ENCODE measurements at regions not wholly inside any gene's neighbourhood (a gene's known extent, or its start where the extent isn't known, plus 50 kb on each side); places are given as distances from the start of the nearest gene placed in this dataset.

DNA sequence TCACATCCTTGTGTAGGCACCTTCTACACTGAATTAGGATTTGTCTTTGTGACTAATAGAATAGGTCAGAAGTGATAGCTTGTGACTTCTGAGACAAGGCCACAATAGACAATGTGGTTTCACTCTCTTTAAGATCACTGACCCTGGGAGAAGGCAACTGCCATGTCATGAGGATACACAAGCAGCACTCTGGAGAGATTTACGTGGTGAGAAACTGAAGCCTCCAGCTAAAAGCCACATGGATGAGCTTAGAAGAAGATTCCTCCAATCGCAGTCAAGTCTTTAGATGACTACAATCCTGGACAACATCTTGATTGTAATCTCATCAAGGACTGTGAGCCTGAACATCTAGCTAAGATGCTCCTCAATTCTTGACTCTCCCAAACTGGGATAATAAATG, 206.6 kb downstream of the ESM1 start:
- no peak for DNase-seq
- intact Hi-C loops (cut with DNase I): no loop called here

DNA sequence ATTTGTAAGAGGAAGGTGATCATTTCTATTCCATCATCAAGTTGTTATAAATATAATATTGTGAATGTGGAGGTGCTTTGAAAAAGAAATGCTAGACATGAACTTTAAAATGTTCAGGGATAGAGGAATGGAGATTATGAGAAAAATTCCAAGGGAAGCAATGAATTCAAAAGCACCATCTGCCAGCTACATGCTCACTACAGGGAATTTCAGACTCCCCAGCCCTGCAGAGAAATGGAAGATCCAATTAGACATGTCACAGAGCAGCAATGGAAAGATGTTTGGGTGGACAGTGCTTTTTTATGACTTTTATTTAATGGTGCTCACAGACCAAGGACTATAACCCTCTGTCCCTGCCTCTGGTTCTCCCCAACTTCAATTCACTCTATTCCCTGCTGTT, 209.7 kb downstream of the ESM1 start:
- intact Hi-C loops (cut with DNase I): no loop called here
- no peak for DNase-seq

DNA sequence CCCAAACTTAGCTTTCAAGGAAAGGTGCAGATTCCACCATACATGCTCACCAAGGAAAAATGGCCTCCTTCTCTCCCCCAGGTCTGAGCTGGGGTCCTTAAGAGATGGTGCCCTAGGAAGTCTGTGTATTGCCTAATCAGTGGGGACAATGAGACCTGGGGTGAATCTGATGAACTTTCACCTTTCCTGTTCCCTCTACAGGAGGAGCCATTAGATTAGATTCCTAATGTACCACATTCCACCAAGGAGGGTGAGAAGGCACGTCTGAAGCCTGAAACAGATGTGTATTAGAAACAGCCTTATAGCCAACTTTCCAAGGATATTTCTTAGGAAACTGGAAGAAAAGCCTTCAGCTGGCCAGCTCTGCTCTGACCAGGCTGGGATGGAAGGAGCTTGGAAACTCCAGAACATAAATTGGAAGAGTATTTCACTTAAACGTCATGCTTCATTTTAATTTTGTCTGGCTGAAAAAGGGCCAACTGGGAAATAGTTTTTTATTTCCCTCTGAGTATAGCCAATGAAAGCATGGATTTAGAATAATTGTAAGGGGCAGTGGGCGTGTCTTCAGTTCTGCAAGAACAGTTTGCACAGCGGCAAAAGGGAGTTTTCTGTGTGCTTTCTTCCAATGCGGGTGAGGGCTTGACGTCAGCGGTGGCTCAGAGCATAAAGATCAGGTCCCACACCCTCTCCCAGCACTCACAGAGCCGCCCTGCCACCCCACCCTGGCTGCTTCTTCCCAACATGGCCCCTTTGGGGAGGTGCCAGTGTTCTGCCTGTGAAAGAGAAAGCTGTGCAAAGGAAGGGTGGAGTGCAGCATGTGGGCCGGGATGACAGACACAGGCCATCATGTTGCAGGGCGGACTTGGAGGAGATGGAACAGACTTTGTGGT, 210.9 kb downstream of the ESM1 start:
- DNase-seq: peak in 3 of 10 donors; percentile 20 to 84 (median 78)
- intact Hi-C loops (cut with DNase I): no loop called here

DNA sequence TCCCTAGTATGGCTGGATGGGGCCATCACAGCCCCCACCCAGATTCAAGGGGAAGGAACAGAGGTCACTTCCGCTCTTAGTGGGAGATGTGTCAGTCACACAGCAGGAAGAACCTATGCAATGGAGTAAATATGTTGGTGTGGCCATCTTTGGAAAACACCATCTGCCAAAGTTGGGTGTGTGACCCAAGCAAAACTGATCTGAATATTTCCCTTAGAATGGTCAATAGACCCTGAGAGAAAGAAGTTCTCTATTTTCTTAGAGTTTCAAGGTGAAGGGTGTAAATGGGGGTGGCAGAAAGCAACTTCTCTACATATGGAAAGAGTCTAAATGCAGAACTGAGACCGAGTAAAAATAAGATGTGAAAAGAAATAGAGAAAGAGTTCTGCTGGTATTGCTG, 212.7 kb downstream of the ESM1 start:
- intact Hi-C loops (cut with DNase I): no loop called here
- no peak for DNase-seq

DNA sequence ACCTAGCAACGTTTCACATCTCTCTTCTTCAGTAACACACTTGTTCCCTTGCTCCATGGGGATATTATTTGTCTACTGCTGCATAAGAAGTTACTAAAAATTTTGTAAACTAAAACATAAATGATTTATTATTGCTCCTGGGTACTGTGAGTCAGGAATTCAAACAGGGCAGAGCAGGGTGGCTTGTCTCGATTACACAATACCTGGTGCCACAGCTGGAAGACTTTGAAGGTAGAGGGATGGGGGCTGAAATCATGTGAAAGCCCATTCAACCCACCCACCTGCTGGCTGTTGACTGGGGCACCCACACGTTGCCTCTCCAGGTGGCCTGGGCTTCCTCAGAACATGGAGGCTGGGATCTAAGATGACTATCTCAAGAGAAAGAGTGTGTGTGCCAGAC, 213.2 kb downstream of the ESM1 start:
- intact Hi-C loops (cut with DNase I): no loop called here
- DNase-seq: no peak

DNA sequence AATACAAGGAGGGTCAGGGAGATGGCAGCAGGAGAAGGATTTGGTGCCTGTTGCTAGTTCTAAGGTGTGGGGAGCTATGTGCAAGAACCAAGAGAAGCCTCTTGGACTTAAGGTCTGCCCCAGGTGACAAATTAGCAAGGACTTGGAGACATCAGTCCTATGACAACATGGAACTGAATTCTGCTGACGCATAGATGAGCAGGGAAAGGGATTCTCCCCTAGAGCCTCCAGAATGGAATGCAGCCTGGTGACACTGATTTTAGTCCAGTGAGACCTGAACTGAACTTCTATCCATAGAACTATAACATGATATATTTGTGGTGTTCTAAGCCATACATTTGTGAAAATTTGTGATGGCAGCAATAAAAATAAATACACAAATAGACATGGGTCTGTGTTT, 215.6 kb downstream of the ESM1 start:
- intact Hi-C loops (cut with DNase I): loop anchor here (10.0 kb wide), 1 partner anchor 255 kb away; the partner anchor contains the start of gene SNX18
- DNase-seq: no peak

DNA sequence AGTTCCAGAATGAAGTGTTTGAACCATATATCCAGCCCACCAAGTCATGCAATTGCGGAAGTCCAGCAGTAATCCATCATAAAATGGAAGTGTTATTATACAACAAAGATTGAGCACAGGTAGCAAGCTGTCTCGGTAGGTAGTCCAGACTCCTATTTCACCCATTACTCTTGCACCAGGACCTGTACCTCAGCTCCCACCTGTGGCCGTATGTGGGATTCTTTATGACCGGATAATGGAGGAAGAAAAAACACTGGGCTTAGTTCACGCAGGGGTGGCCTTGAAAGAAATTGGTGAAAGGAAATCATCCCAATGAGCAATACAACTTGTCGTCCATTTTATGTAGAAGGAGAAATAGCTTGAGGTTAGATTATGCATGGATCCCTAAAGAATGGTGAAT, 216.3 kb downstream of the ESM1 start:
- intact Hi-C loops (cut with DNase I): loop anchor here (10.0 kb wide), 1 partner anchor 254 kb away; the partner anchor contains the start of gene SNX18
- no peak for DNase-seq

DNA sequence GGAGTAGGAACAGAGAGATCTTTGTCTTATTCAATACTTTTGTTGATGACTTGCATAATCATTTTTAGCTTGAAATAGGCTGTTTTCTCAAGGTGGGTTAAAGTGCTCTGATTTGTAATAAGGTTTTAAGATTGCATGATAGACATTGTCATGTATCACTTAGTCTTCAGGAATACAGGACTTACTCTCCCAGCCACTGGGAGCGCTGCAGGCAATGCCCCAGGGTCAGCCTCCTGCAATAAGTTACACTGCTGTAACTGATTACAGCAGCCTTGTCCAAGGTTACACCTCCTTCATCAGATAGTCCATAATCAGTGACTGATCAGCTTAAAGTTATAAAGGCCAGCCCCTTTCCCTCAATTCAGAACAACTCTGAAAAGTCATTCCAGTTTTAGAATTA, 218.6 kb downstream of the ESM1 start:
- DNase-seq: peak in 1 of 10 donors; percentile 11
- intact Hi-C loops (cut with DNase I): loop anchor here (10.0 kb wide), 1 partner anchor 252 kb away; the partner anchor contains the start of gene SNX18

DNA sequence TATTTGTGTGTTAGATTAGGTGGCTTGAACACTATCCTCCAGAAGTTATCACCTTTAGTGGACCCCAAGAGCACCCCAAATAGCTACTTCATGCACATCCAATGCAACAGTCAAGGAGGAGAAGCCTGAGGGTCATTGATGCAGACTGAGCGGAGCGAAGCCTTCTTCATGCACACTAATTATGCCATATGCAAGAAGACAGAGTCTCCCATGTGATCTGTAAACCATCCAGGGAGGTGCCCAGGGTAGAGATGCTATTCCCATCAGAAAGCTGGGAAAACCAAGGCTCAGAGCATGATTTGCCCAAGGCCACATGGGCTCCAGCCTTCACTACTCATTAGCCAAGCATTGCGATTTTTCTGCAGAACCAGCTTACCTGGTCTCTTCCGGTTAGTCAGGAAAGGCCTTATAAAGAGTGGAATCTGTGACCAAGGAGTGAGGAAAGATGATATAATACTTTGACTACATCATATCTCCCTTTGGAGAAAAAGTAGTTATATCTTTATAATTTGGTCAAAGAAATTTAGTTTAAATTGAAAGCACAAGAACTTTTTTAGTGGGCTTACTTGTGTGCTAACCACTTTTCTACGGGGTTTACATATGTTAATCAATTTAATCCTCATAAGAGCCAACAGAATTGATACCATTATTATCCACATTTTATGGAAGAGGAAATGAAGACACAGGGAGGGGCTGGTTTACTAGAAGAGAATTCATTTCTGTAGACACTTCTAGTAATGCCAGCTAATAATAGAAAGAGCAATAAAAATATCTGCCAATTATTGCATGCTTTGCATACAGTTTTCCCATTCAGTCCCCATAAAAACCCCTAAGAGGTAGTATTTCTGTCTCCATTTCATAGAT, 220.0 kb downstream of the ESM1 start:
- DNase-seq: no peak
- intact Hi-C loops (cut with DNase I): loop anchor here (10.0 kb wide), 1 partner anchor 251 kb away; the partner anchor contains the start of gene SNX18

DNA sequence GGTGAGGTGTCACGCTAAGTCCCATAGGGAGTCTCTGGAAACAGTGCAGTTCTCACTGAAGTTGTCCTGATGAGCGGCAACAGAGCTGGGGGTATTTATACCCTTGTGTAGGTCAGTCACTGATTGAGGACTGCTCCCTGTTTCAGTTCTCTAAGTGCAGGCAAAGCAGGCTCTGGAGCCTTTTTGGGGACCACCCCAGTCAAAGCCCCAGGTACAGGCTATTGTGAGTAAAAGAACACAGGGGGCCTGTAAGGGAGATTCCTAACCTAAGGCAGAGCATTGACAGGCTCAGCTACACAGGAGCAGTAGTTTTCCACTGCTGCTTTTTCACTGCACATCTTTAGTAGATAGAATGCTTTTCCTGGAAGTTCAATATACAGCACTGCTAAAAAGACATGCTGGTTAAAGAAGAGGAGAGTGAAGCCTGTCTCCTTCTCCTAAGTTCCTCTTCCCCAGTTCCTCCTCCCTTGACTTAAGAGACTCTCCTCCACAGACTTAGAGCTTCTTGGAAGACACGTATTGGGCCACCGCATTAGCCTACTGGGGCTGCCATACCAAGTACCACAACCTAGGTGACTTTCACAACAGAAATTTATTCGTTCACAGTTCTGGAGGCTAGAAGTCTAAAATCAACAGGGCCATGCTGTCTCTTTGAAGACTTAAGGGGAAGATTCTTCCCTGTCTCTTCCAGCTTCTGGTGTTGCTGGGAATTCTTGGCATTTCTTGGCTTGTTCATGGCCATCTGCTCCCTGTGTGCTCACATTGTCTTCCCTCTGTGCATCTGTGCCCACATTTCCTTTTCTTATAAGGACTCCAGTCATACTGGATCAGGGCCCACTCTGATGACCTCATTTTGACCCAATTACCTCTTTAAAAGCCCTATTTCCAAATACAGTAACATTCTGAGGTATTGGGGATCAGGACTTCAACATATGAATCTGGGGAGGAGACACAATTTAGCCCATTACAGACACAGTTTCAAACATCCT, 221.0 kb downstream of the ESM1 start:
- intact Hi-C loops (cut with DNase I): loop anchor here (10.0 kb wide), 1 partner anchor 250 kb away; the partner anchor contains the start of gene SNX18
- no peak for DNase-seq

DNA sequence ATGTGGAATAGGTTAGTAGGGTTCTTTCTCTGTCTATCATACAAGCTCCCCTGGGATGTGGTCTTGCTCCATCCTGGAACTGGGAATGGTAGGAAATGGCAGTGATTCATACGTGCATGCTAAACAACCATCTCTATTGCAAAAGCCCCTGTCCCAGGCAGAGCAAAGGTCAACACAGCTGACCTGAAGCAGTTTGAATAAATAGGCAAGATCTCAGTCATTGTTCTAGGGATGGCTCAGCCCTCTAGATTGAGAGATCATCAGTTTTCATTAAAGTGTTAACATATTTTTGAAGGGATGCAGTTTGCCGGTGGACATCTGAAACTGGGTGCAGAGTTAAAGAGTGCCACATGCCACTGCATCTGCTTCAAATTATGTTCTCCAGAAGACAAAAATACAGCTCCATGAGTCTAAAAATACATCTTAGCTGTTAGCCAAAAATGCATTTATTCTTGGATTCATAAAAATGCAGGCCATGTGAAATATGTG, 224.1 kb downstream of the ESM1 start:
- DNase-seq: peak in 1 of 10 donors; percentile 12
- intact Hi-C loops (cut with DNase I): loop anchor here (10.0 kb wide), 1 partner anchor 246 kb away; the partner anchor contains the start of gene SNX18

DNA sequence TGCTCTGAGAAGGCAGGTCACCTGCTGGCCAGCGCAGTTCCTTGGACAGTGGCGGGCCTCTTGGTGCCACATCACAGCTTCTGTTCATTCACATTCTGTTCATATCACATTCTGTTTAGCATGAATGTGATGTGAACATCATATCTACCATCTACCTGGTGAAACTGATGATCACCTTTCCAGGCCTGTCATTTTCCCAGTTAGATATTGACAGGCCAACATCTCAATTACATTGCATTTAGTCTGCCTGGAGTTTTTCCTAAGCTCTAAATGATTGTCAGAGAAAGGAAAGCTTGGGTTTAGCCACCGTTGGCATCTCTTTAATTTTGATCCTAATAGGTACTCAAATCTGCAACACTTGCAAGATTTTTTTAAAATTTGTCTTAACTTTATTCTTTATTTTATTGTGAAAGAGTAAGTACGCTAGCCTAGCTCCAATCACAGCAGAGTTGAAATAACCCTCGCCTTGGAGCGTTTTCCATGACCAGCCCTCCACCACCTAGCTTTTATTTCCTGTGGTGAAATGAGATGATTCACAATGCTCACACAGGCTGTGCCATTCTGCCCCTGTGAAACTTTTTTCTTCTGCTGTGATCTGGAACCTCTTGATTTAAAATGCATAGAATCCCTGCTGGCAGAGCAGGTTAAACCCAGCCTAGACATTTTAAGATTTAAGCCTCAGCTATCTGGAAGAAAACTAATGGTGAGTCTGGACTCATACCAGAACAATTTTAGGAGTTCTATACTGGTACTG, 225.0 kb downstream of the ESM1 start:
- intact Hi-C loops (cut with DNase I): loop anchor here (10.0 kb wide), 1 partner anchor 246 kb away; the partner anchor contains the start of gene SNX18
- no peak for DNase-seq

DNA sequence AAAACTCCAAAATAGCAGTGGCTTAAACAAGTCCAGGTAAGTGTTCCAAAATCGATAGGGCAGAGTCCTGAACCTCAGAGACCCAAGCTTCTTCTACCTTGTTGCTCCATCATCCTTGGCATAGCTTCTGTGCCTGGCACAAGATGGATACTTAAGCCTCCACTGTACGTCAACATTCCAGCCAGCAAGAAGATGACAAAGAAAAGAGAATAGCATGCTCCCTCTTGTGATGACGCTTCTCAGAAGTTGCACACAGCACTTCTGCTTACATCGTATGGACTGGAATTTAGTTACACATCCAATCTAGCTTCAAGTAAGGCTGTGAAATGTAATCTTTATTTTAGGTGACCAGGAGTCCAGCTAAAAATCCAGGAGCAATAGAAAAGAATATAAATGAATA, 227.4 kb downstream of the ESM1 start:
- DNase-seq: no peak
- intact Hi-C loops (cut with DNase I): no loop called here

DNA sequence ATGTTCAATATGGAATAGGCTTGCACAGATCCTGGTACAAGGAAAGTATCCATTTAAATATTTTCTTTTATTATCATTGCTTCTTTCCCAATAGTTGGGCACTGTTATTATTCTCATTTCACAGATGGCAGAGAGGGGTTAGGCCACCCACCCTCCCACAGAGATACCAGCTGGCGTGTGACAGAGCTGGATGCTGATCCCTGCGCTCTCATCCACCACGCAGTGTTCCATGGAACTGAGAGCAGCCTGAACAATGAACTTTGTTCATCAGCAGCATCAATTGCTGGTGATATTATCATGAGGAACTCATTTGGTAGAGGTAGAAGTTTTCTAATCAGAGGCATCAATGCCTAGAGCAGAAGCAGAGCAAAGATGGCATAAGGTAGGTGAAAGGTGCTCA, 227.9 kb downstream of the ESM1 start:
- intact Hi-C loops (cut with DNase I): no loop called here
- DNase-seq: peak in 4 of 10 donors; percentile 18 to 88 (median 30)

DNA sequence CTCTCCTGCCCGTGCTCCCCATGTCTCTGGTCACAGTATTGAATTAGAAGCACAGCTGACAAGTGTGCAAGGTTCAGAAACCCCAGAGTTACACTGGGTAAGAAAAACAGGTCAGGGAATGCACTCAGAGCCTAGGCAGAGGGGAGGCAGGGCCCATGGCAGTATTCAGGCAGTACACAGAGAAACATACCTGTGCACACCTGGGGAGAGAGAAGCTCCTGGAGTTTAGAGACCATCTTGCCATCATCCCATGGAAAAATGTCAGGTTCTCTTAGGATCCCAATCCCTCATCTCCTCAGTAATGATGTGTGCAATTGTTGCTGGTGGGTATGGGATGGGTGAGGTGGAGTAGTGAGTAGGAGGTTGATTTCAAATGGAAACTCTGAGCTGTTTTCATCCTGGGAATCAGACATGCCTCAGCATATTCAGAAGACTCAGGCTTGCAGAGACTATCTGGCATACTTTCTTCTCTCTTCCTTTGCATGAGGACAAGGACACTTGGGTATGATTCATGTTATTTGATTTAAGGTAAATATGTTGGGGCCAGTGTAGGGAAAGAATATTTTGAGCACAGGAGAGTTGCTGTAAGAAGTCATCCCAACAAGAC, 228.5 kb downstream of the ESM1 start:
- intact Hi-C loops (cut with DNase I): no loop called here
- DNase-seq: no peak

DNA sequence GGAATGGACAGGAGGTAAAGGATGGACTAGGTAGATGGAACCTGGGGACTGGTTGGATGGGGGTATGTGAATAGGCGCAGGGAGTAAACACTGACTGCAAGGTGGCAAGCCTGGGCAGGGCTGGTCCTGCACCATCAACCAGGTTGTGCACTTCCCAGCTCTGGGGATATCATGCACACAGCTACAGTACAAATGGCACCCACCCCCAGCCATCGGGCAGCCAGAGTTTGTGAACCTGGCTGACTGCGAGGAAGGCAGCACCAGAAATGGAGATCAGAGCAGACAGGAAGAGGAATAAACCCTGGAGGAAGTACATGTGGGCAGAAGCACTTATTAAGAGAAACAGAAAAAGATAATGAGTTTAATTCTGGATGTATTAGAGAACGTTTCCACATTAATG, 229.1 kb downstream of the ESM1 start:
- DNase-seq: no peak
- intact Hi-C loops (cut with DNase I): no loop called here

DNA sequence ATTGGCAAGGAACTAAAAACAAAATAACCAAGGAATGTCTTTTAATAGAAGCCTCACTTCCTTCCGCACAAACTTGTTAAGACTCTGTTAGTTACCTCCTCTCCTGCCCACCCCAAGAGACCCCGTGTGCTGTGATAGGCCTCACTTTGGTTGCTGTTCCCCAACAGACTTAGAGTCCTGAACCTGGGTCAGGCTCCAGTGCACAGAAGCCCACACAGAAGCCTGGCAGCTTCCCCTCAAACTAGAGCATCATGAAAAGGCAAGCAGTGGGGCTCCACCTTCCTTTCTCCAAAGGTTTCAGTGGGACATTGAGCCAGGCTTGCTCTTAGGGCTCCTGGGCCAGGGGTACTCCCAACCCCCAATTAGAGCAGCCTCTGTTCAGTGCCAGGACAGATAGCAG, 230.5 kb downstream of the ESM1 start:
- intact Hi-C loops (cut with DNase I): no loop called here
- no peak for DNase-seq

DNA sequence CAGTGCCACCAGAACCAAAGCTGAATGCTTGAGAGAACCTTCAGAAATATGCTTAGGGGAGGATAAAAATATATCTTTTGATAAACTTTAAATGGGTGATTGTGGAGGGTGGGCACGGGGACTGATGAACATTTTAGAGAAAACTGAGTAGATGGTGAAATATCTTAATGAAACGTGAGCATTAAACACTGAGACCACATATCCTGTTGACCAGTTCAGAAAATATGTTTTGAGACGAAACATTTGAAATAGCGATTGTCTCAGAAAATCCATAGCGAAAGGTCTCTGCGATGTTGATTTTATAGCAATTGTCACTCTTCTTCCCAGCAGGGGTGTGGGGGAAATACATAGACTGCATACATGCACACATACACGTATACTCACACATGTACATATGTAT, 231.0 kb downstream of the ESM1 start:
- no peak for DNase-seq
- intact Hi-C loops (cut with DNase I): no loop called here

DNA sequence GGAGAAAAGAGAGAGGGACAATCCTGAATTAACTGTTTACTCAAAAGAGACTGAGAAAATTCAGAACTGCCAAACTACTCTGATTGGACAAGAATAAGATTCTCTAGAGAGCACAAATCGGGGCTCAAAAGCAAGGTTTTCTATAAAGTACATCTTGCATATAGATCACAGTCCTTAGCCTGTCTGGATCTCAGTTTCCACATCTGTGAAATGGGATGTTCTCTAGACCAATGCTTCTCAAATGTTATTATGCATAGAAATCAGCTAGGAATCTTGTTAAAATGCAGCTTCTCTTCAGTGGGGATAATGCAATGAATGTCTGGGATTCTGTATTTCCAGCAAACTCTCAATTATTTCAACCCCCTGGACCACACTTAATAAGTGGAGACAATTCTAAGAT, 231.6 kb downstream of the ESM1 start:
- intact Hi-C loops (cut with DNase I): no loop called here

More for the DNA sequence above, 231.6 kb downstream of the ESM1 start:
- no peak for DNase-seq

Measured in posterior cingulate gyrus (tissue), 11 donors.